Sigmoid colon (tissue), 4 donors: ENCODE measurements at regions not wholly inside any gene's neighbourhood (a gene's known extent, or its start where the extent isn't known, plus 50 kb on each side); places are given as distances from the start of the nearest gene placed in this dataset.
A peak's percentile ranks its signal among the peaks of the same experiment; 100 is the strongest.

Source experiments
- EP300 ChIP-seq, 4 donors: sonication (generic); formaldehyde crosslinking; IDR thresholded peaks; one replicate each; pipeline ENCODE4 v1.6.1; 2017; ENCODE audit warnings: antibody characterized with exemption in 4 of 4
- POLR2A ChIP-seq, 2 donors: fragments of 450-650 bp; IDR thresholded peaks; one replicate each; pipeline ENCODE4 v1.6.1; 2016; ENCODE audit warnings: antibody characterized with exemption in 2 of 2, mild to moderate bottlenecking in 2 of 2, moderate library complexity in 2 of 2
- POLR2AphosphoS5 ChIP-seq, 4 donors: sonication (generic); formaldehyde crosslinking; IDR thresholded peaks; one replicate each; pipeline ENCODE4 v1.6.1; 2017; ENCODE audit warnings: antibody characterized with exemption in 4 of 4
- TF ChIP-seq, protein P1 (sequence below), 4 experiments: fragments of 450-650 bp in 3 of 4; fragments of 200-600 bp in 1 of 4; IDR thresholded peaks; one replicate each; pipeline ENCODE4 v1.5.1; 2016 to 2019; ENCODE audit warnings: antibody characterized with exemption in 4 of 4, mild to moderate bottlenecking in 3 of 4, moderate library complexity in 2 of 4

DNA sequence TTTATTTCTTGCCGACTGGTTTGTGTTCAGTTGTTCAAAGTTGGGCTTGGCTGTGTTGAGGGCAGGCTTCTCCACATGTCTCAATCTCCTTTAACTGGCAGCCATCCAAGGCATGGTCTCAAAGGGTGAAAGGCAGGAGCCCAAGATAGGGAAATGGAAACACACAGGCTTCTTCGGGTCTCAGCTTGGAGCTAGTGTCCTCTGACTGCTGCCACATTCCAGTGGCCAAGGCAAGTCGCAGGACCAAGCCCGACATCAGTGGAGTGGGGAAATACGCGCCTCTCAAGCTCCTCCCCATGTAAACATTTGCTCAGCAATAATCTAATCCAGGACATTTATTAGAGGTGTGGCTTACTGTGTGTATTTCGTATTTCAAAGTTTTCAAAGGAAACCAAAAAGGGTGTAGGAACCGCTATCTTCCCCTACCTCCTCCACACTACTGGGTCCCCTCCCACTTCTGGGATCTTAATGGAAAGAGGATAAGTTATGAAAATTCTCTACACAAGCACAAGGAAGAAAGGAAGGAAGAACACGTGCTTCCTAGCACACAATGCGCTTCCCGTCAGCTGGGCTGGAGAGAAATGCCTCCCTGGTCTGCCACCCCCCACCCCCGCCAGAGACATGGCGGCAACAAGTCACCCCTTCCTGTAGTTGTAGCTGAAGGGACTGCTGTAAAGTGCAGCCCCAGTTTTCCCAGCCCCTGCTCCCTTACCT, 181.7 kb downstream of the FAM43A start:
- TF ChIP-seq, protein P1, sequence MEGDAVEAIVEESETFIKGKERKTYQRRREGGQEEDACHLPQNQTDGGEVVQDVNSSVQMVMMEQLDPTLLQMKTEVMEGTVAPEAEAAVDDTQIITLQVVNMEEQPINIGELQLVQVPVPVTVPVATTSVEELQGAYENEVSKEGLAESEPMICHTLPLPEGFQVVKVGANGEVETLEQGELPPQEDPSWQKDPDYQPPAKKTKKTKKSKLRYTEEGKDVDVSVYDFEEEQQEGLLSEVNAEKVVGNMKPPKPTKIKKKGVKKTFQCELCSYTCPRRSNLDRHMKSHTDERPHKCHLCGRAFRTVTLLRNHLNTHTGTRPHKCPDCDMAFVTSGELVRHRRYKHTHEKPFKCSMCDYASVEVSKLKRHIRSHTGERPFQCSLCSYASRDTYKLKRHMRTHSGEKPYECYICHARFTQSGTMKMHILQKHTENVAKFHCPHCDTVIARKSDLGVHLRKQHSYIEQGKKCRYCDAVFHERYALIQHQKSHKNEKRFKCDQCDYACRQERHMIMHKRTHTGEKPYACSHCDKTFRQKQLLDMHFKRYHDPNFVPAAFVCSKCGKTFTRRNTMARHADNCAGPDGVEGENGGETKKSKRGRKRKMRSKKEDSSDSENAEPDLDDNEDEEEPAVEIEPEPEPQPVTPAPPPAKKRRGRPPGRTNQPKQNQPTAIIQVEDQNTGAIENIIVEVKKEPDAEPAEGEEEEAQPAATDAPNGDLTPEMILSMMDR (IDR thresholded peaks at IDR 0.05): no peak
- TF ChIP-seq POLR2A (IDR thresholded peaks at IDR 0.05) (no peak), POLR2AphosphoS5 (IDR thresholded peaks at IDR 0.05) (peak in 2 of 4 donors; percentile 42 to 43), EP300 (IDR thresholded peaks at IDR 0.05) (peak in 1 of 4 donors; percentile 31)
